Fibroblast of lung (primary cell): ENCODE measurements at regions not wholly inside any gene's neighbourhood (a gene's known extent, or its start where the extent isn't known, plus 50 kb on each side); places are given as distances from the start of the nearest gene placed in this dataset.

Experiments used
- DNase-seq, 2 donors: peaks; one replicate each; pipeline versions ENCODE4 v3.0.0 to v3.0.0-alpha.2; 2010; ENCODE audit warnings: low read depth in 2 of 2
- H2AFZ ChIP-seq: 2 replicates; pipeline ENCODE4 v1.5.1; 2012; ENCODE audit warnings: low read length, control low read depth, inconsistent platforms
- H3K27ac ChIP-seq: 2 replicates; pipeline ENCODE4 v1.5.1; 2011; ENCODE audit warnings: low read length, control low read depth; ENCODE audit not compliant: insufficient read depth
- H3K27me3 ChIP-seq: 2 replicates; pipeline ENCODE4 v1.5.1; 2011; ENCODE audit warnings: mild to moderate bottlenecking, low read length; ENCODE audit not compliant: control insufficient read depth, insufficient read depth
- H3K36me3 ChIP-seq: 2 replicates; pipeline ENCODE4 v1.5.1; 2011; ENCODE audit warnings: low read length; ENCODE audit not compliant: control insufficient read depth, insufficient read depth
- H3K4me1 ChIP-seq: 2 replicates; pipeline ENCODE4 v1.5.1; 2011; ENCODE audit warnings: low read length; ENCODE audit not compliant: control insufficient read depth, insufficient read depth; ENCODE audit errors: extremely low read depth
- H3K4me2 ChIP-seq: 2 replicates; pipeline ENCODE4 v1.5.1; 2011; ENCODE audit warnings: low read length, control low read depth; ENCODE audit not compliant: insufficient read depth; ENCODE audit errors: extremely low read depth
- H3K4me3 ChIP-seq, 4 experiments: fragments of 200-600 bp in 1 of 4; sonication (generic) in 1 of 4; replicated peaks in 1 of 4; 2 replicates each; pipeline ENCODE4 v1.5.1; 2011 to 2016; ENCODE audit warnings: low read length in 4 of 4, low read depth in 3 of 4, mild to moderate bottlenecking in 3 of 4, control low read depth in 2 of 4, inconsistent platforms in 1 of 4, mixed read lengths in 1 of 4; ENCODE audit not compliant: insufficient read depth in 1 of 4; ENCODE audit errors: control extremely low read depth in 1 of 4
- H3K79me2 ChIP-seq: 2 replicates; pipeline ENCODE4 v1.5.1; 2012; ENCODE audit warnings: mild to moderate bottlenecking, low read length, inconsistent platforms; ENCODE audit not compliant: control insufficient read depth, insufficient read depth
- H3K9ac ChIP-seq: 2 replicates; pipeline ENCODE4 v1.5.1; 2011; ENCODE audit warnings: mild to moderate bottlenecking, low read length, control low read depth; ENCODE audit not compliant: insufficient read depth
- H3K9me3 ChIP-seq: 2 replicates; pipeline ENCODE4 v1.5.1; 2012; ENCODE audit warnings: low read depth, low read length; ENCODE audit not compliant: control insufficient read depth, insufficient read depth
- H4K20me1 ChIP-seq: 2 replicates; pipeline ENCODE4 v1.5.1; 2011; ENCODE audit warnings: low read length; ENCODE audit not compliant: control insufficient read depth, insufficient read depth; ENCODE audit errors: extremely low read depth
- CTCF ChIP-seq, 2 donors: IDR thresholded peaks in 1 of 2; conservative IDR thresholded peaks in 1 of 2; 1 replicate in 1 of 2; 2 replicates in 1 of 2; pipeline ENCODE4 v1.5.1; 2011 to 2012; ENCODE audit warnings: low read length in 2 of 2, control low read depth in 1 of 2, inconsistent platforms in 1 of 2, low read depth in 1 of 2, mild to moderate bottlenecking in 1 of 2
- EZH2 ChIP-seq: IDR thresholded peaks from 2 replicates; pipeline ENCODE4 v1.5.1; 2012; ENCODE audit warnings: low read length, control low read depth, mild to moderate bottlenecking; ENCODE audit errors: missing control alignments

- Histone ChIP-seq H3K4me2 (no peak overlapping the region), H3K4me3 (no peak overlapping the region), H3K9me3 (no peaks in the 10 kb centered on the region), H3K36me3 (no peaks in the 10 kb centered on the region), H2AFZ (no peak overlapping the region), H3K4me1 (no peaks in the 10 kb centered on the region), H3K27me3 (no peaks in the 10 kb centered on the region), H3K9ac (no peak overlapping the region), H3K27ac (no peak overlapping the region), H4K20me1 (no peaks in the 10 kb centered on the region), H3K79me2 (no peaks in the 10 kb centered on the region)
- no peak for TF ChIP-seq EZH2
- no peak for TF ChIP-seq CTCF (conservative IDR thresholded peaks at IDR 0.05 in 1 of 2, IDR thresholded peaks at IDR 0.05 in 1 of 2; ENCODE audit: low read depth in 1 of 2, low read length in 2 of 2)
- no peak for DNase-seq
Observed at GRCh38 chr9:19600538-19600937, 188.3 kb downstream of the SLC24A2 start.

DNA sequence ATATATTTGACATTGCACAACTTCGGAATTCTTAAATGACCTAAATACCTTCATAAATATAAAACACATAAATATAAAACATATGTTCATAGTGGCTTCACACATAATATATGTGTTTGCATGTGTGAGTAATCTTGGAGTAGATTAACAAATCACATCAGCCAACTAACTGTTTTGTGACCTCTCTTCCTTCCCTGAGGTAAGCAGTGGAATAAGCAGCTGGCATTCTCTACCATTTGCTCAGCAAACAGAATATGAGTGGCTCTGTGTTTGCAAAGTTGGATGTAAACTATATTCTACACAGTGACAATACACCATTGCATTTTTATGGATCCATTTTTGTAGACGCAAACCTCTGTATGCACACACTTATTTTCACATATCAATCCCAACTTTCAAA is 189.9 kb downstream of the ACER2 start:
- DNase-seq: no peak
- Histone ChIP-seq H3K9ac (no peak overlapping the region), H3K27ac (no peak overlapping the region), H3K4me1 (no peaks in the 10 kb centered on the region), H3K4me2 (no peak overlapping the region), H4K20me1 (no peaks in the 10 kb centered on the region), H3K27me3 (no peaks in the 10 kb centered on the region), H3K36me3 (no peaks in the 10 kb centered on the region), H3K4me3 (no peak overlapping the region), H3K79me2 (no peaks in the 10 kb centered on the region), H3K9me3 (no peaks in the 10 kb centered on the region), H2AFZ (no peak overlapping the region)
- TF ChIP-seq EZH2: no peak
- no peak for TF ChIP-seq CTCF (conservative IDR thresholded peaks at IDR 0.05 in 1 of 2, IDR thresholded peaks at IDR 0.05 in 1 of 2; ENCODE audit: low read depth in 1 of 2, low read length in 2 of 2)

GRCh38 chr9:19597176-19597575 is 188.4 kb downstream of the ACER2 start:
- DNase-seq: no peak
- H3K27me3 ChIP-seq: no peaks in the 10 kb centered on the region
- H3K9ac ChIP-seq: no peak overlapping the region
- no peak overlapping the region for H3K4me3 ChIP-seq
- H3K79me2 ChIP-seq: no peaks in the 10 kb centered on the region
- H3K27ac ChIP-seq: no peak overlapping the region
- H3K9me3 ChIP-seq: no peaks in the 10 kb centered on the region
- H3K4me1 ChIP-seq: no peaks in the 10 kb centered on the region
- H3K4me2 ChIP-seq: no peak overlapping the region
- TF ChIP-seq EZH2 (no peak), CTCF (conservative IDR thresholded peaks at IDR 0.05 in 1 of 2, IDR thresholded peaks at IDR 0.05 in 1 of 2; ENCODE audit: low read depth in 1 of 2, low read length in 2 of 2) (no peak)
- H2AFZ ChIP-seq: no peak overlapping the region
- H4K20me1 ChIP-seq: no peaks in the 10 kb centered on the region
- H3K36me3 ChIP-seq: no peaks in the 10 kb centered on the region
